ENCODE measurements at regions not wholly inside any gene's neighbourhood (a gene's known extent, or its start where the extent isn't known, plus 50 kb on each side); places are given as distances from the start of the nearest gene placed in this dataset.
"Not testable (repeated sequence)": the region's sequence is repeated elsewhere in the genome, so short reads cannot be mapped to it uniquely, and the experiment has no call there.

- FAIRE-seq = peak; percentile 77
Observed at GRCh38 chr13:24997367-24997967, 98.5 kb upstream of the PABPC3 start.

- no peak for FAIRE-seq
Observed at GRCh38 chr13:24998433-24998832, 97.5 kb upstream of the PABPC3 start.

- FAIRE-seq = no peak
Observed at GRCh38 chr13:25001476-25002206, 94.3 kb upstream of the PABPC3 start.

GRCh38 chr13:25002311-25002710 is 93.6 kb upstream of the PABPC3 start:
- not testable (repeated sequence) for FAIRE-seq

GRCh38 chr13:25004489-25004888 is 91.4 kb upstream of the PABPC3 start:
- not testable (repeated sequence) for FAIRE-seq

- FAIRE-seq = not testable (repeated sequence)
Observed at GRCh38 chr13:25005050-25005497, 90.9 kb upstream of the PABPC3 start.

GRCh38 chr13:25007389-25007788 is 88.5 kb upstream of the PABPC3 start:
- FAIRE-seq = not testable (repeated sequence)

GRCh38 chr13:25014398-25014973 is 81.5 kb upstream of the PABPC3 start:
- not testable (repeated sequence) for FAIRE-seq

- FAIRE-seq = not testable (repeated sequence)
Observed at GRCh38 chr13:25017176-25017575, 78.8 kb upstream of the PABPC3 start.

- not testable (repeated sequence) for FAIRE-seq
Observed at GRCh38 chr13:25017808-25018728, 77.9 kb upstream of the PABPC3 start.

GRCh38 chr13:25018729-25019115 is 77.2 kb upstream of the PABPC3 start:
- FAIRE-seq = no peak

GRCh38 chr13:25019741-25020140 is 76.2 kb upstream of the PABPC3 start:
- FAIRE-seq = not testable (repeated sequence)

- no peak for FAIRE-seq
Observed at GRCh38 chr13:25024175-25024574, 71.8 kb upstream of the PABPC3 start.

- FAIRE-seq = no peak
Observed at GRCh38 chr13:25032160-25032559, 63.8 kb upstream of the PABPC3 start.

GRCh38 chr13:25034173-25034572 is 61.8 kb upstream of the PABPC3 start:
- FAIRE-seq = no peak

GRCh38 chr13:25037057-25037813 is 58.7 kb upstream of the PABPC3 start:
- FAIRE-seq = no peak

- no peak for FAIRE-seq
Observed at GRCh38 chr13:25042151-25042865, 53.6 kb upstream of the PABPC3 start.

GRCh38 chr13:25044071-25044470 is 51.9 kb upstream of the PABPC3 start:
- FAIRE-seq = no peak

Data from colon (tissue), 2 donors.